Esophagus muscularis mucosa (tissue), 4 donors: ENCODE measurements at regions not wholly inside any gene's neighbourhood (a gene's known extent, or its start where the extent isn't known, plus 50 kb on each side); places are given as distances from the start of the nearest gene placed in this dataset.

Source experiments
- DNase-seq: peaks from one replicate; pipeline ENCODE4 v3.0.0-alpha.2; 2017; ENCODE audit errors: extremely low spot score
- H3K27ac ChIP-seq, 4 donors: fragments of 200-600 bp; sonication (generic); replicated peaks in 1 of 4; 1 replicate in 3 of 4; 2 replicates in 1 of 4; pipeline ENCODE4 v1.5.1; 2016 to 2019; ENCODE audit warnings: mild to moderate bottlenecking in 1 of 4
- H3K27me3 ChIP-seq, 4 donors: fragments of 200-600 bp; sonication (generic); one replicate each; pipeline versions ENCODE4 v1.5.1 to v1.6.0; 2016 to 2019
- H3K36me3 ChIP-seq, 4 donors: fragments of 200-600 bp; sonication (generic); one replicate each; pipeline ENCODE4 v1.5.1; 2016 to 2019
- H3K4me1 ChIP-seq, 4 donors: fragments of 200-600 bp; sonication (generic); one replicate each; pipeline ENCODE4 v1.5.1; 2016 to 2019
- H3K4me3 ChIP-seq, 4 donors: fragments of 200-600 bp; sonication (generic); 1 replicate in 2 of 4; 2 replicates in 2 of 4; pipeline ENCODE4 v1.5.1; 2016 to 2019; ENCODE audit warnings: mild to moderate bottlenecking in 4 of 4, moderate library complexity in 1 of 4
- H3K9me3 ChIP-seq, 4 donors: fragments of 200-600 bp; sonication (generic); 1 replicate in 3 of 4; 2 replicates in 1 of 4; pipeline ENCODE4 v1.5.1; 2016 to 2019
- EP300 ChIP-seq: sonication (generic); formaldehyde crosslinking; IDR thresholded peaks from one replicate; pipeline ENCODE4 v1.6.1; 2017; ENCODE audit warnings: antibody characterized with exemption
- POLR2A ChIP-seq: fragments of 450-650 bp; IDR thresholded peaks from one replicate; pipeline ENCODE4 v1.6.1; 2017; ENCODE audit warnings: antibody characterized with exemption, moderate library complexity, mild to moderate bottlenecking, low read depth
- POLR2AphosphoS5 ChIP-seq, 2 donors: sonication (generic); formaldehyde crosslinking; IDR thresholded peaks; one replicate each; pipeline ENCODE4 v1.6.1; 2017; ENCODE audit warnings: antibody characterized with exemption in 2 of 2
- WGBS: methylation state at CpG from one replicate; pipeline ENCODE4 v1.1.5; 2018; 5-methylcytosine and 5-hydroxymethylcytosine counted together
- intact Hi-C: fragments of 100-400 bp; cut with DNase I; formaldehyde crosslinking; loops from one replicate; pipeline ENCODE4 v1.15.1; 2023
- TF ChIP-seq, protein P1 (sequence below), 3 experiments: fragments of 200-600 bp in 2 of 3; fragments of 450-650 bp in 1 of 3; sonication (generic) in 2 of 3; IDR thresholded peaks; one replicate each; pipeline ENCODE4 v1.5.1; 2017 to 2019; ENCODE audit warnings: antibody characterized with exemption in 3 of 3, mild to moderate bottlenecking in 2 of 3, moderate library complexity in 1 of 3

DNA sequence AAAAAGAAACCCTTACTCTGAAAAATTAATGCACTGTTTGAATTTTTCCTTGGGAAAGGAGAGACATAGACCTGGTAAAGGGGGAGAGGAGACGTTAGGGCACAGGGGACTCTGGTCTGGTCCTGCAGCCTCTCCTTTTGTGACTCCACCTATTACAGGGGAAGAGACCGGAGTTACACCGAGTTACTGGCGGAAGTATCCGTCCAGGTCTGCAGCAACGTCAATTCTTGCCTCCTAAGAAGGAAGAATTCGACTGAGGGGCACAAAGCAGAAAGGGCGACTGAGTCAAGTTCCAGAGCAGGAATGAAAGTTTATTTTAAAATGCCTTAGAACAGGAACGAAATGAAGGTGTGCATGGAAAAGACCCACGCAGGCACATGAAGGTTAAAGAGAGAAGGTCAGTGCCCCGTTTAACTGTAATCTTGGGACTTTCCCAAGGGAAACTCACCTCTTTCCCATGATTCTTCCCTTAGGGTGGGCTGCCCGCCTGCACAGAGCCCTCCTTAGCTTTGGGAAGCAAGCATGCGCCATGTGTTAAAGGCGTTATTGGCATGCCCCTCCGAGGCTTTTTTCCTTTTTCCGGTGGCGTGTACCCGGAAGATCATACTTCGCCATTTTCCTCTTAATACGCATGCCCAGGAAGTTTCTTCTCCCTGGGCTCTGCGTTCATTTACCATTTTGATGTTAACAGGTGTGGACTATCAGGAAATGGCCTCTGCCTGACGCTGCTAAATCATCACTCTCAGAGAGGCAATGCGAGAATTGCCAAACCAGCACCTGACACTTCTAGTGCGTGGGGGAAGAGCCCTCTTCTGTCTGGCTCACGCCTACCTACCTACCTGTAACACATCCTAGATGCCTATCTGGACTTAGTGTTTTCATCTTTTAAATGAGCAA is 409.6 kb upstream of the PAPPA start:
- Histone ChIP-seq H3K4me1 (no peaks in the 10 kb centered on the region), H3K4me3 (no peak overlapping the region), H3K9me3 (no peaks in the 10 kb centered on the region), H3K36me3 (no peaks in the 10 kb centered on the region), H3K27ac (no peak overlapping the region), H3K27me3 (peaks cover 0 to 14% (median 0%) of the 10 kb centered on the region in 4 donors)
- 78% methylated on average over 25 of the region's 25 CpGs for WGBS
- no peak for DNase-seq
- TF ChIP-seq, protein P1, sequence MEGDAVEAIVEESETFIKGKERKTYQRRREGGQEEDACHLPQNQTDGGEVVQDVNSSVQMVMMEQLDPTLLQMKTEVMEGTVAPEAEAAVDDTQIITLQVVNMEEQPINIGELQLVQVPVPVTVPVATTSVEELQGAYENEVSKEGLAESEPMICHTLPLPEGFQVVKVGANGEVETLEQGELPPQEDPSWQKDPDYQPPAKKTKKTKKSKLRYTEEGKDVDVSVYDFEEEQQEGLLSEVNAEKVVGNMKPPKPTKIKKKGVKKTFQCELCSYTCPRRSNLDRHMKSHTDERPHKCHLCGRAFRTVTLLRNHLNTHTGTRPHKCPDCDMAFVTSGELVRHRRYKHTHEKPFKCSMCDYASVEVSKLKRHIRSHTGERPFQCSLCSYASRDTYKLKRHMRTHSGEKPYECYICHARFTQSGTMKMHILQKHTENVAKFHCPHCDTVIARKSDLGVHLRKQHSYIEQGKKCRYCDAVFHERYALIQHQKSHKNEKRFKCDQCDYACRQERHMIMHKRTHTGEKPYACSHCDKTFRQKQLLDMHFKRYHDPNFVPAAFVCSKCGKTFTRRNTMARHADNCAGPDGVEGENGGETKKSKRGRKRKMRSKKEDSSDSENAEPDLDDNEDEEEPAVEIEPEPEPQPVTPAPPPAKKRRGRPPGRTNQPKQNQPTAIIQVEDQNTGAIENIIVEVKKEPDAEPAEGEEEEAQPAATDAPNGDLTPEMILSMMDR (IDR thresholded peaks at IDR 0.05) = no peak
- TF ChIP-seq EP300 (no peak), POLR2A (no peak), POLR2AphosphoS5 (IDR thresholded peaks at IDR 0.05) (no peak)
- intact Hi-C loops = no loop called here

DNA sequence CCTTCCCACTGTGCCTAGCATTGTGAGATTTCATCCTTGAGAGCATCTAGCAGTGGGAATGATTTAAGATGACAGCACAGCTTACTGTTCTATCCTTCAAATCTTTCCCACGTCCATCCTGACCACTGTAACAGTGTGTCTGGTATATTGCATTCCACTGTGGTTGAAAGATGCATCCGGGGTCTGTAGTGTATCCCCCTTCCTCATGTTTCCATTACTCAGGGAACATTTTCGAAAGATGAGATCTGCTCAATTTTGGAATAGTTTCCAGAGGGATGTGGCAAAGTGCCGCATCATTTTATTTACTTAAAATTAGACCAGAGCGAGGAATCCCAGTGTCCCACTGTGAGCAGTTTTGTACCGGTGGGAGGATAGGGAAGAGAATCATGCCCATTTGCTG is 407.1 kb upstream of the PAPPA start:
- no peak for TF ChIP-seq POLR2AphosphoS5 (IDR thresholded peaks at IDR 0.05)
- no peak for TF ChIP-seq EP300
- TF ChIP-seq, protein P1 (IDR thresholded peaks at IDR 0.05) = no peak
- TF ChIP-seq POLR2A = no peak

DNA sequence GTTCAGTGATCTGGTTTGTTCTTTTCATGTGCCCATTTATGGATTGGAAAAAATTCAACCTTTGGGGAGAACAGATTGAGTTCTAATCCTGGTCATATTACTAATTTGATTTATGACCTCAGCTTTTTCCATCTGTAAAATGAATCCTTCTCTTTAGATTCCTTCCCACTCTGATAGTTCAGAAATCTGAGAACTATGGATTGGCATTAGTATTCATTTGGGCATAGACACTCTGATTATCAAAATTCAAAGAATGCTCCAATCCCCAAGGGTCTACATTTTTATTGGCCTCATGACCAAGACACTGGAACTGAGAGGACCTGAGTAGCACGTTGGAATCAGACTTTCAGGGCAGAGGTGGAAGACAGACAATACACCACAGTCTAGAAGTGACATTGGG is 405.9 kb upstream of the PAPPA start:
- TF ChIP-seq, protein P1 (IDR thresholded peaks at IDR 0.05) = no peak
- TF ChIP-seq EP300 (no peak), POLR2AphosphoS5 (IDR thresholded peaks at IDR 0.05) (no peak), POLR2A (no peak)
- Histone ChIP-seq H3K27me3 (peaks cover 0 to 14% (median 0%) of the 10 kb centered on the region in 4 donors), H3K4me1 (no peaks in the 10 kb centered on the region), H3K9me3 (no peaks in the 10 kb centered on the region), H3K36me3 (no peaks in the 10 kb centered on the region), H3K4me3 (no peak overlapping the region), H3K27ac (no peak overlapping the region)
- 64% methylated on average over 1 of the region's 1 CpG for WGBS
- intact Hi-C loops = no loop called here
- no peak for DNase-seq

More for the DNA sequence above, 407.1 kb upstream of the PAPPA start:
- H3K4me3 ChIP-seq = no peak overlapping the region
- H3K27ac ChIP-seq = no peak overlapping the region
- DNase-seq = no peak
- no peaks in the 10 kb centered on the region for H3K4me1 ChIP-seq
- intact Hi-C loops = no loop called here
- H3K36me3 ChIP-seq = no peaks in the 10 kb centered on the region
- no peaks in the 10 kb centered on the region for H3K9me3 ChIP-seq
- H3K27me3 ChIP-seq = peaks cover 0 to 14% (median 0%) of the 10 kb centered on the region in 4 donors
- WGBS = 69% methylated on average over 6 of the region's 6 CpGs

DNA sequence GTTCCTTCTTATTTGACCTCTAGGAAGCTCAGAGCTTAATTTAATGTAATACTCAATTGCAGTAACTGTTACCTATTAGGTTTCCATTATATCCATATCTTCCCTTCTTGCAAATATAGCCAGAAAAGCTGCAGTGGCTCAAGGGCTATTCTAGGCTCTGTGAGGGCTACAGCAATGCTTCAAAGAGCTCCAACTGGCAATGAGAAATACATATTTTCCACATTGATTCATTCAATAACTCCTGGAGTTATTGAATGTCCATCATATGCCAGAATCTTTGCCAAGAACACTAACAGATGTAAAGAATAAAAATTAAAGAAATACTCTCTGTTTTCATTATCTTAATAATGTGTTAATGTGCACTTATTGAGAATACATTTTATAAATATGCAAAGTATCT is 396.9 kb upstream of the PAPPA start:
- no peak overlapping the region for H3K27ac ChIP-seq
- H3K36me3 ChIP-seq = no peaks in the 10 kb centered on the region
- H3K9me3 ChIP-seq = no peaks in the 10 kb centered on the region
- intact Hi-C loops = no loop called here
- H3K27me3 ChIP-seq = no peaks in the 10 kb centered on the region
- H3K4me3 ChIP-seq = no peak overlapping the region
- TF ChIP-seq POLR2AphosphoS5 (IDR thresholded peaks at IDR 0.05) (no peak), POLR2A (no peak), EP300 (no peak)
- TF ChIP-seq, protein P1 (IDR thresholded peaks at IDR 0.05) = no peak
- H3K4me1 ChIP-seq = no peaks in the 10 kb centered on the region
- no peak for DNase-seq

DNA sequence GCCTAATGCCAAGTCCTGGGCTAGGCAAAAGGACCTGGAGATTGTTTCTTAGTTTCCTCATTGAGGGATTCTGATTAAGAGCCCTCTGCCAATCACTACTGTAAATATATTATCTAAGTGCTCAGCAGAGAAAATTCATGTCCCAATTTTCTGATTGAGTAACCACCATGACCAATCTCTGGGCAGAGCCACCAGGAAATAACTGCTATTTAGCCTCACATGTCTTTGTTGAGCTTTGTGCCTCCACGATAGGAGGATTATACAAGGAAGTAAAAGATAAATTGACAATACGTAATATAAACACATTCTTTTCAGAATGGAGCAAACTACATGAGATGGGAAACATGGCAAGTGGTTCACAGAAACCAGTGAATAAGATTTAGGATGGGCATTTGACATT is 396.1 kb upstream of the PAPPA start:
- Histone ChIP-seq H3K9me3 (no peaks in the 10 kb centered on the region), H3K4me3 (no peak overlapping the region), H3K36me3 (no peaks in the 10 kb centered on the region), H3K27me3 (no peaks in the 10 kb centered on the region), H3K27ac (no peak overlapping the region), H3K4me1 (no peaks in the 10 kb centered on the region)
- DNase-seq = no peak
- 75% methylated on average over 2 of the region's 2 CpGs for WGBS
- TF ChIP-seq POLR2A (no peak), EP300 (no peak), POLR2AphosphoS5 (IDR thresholded peaks at IDR 0.05) (no peak)
- TF ChIP-seq, protein P1 (IDR thresholded peaks at IDR 0.05) = no peak
- intact Hi-C loops = no loop called here
